ENCODE measurements at regions not wholly inside any gene's neighbourhood (a gene's known extent, or its start where the extent isn't known, plus 50 kb on each side); places are given as distances from the start of the nearest gene placed in this dataset.

- no peak for DNase-seq
Measured at GRCh38 chr18:56545464-56545863, 92.9 kb downstream of the TXNL1 start.

DNA sequence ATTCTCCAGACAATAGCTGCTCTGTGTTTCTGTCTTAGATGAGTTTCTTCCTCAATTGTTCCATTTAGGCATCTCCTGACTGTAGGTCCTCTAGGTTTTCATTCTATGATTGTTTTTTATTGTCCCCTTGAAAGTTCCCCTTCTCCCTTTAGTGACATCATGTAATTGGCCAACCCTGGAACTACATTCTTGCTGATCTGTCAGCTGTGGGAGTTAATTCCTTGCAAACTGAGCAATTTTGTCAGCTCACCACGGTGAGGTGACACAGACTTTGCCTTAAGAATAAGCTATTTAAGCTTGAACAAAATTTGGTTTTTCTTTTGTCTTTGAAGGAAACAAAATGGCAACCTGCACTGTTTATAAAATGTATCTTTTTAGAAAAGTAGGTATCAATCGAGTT, 95.9 kb downstream of the TXNL1 start:
- no peak for DNase-seq

GRCh38 chr18:56541793-56542192, 96.6 kb downstream of the TXNL1 start:
- no peak for DNase-seq

- DNase-seq = no peak
Measured at GRCh38 chr18:56541340-56541739, 97.1 kb downstream of the TXNL1 start.

- no peak for DNase-seq
Measured at GRCh38 chr18:56538746-56539145, 99.6 kb downstream of the TXNL1 start.

DNA sequence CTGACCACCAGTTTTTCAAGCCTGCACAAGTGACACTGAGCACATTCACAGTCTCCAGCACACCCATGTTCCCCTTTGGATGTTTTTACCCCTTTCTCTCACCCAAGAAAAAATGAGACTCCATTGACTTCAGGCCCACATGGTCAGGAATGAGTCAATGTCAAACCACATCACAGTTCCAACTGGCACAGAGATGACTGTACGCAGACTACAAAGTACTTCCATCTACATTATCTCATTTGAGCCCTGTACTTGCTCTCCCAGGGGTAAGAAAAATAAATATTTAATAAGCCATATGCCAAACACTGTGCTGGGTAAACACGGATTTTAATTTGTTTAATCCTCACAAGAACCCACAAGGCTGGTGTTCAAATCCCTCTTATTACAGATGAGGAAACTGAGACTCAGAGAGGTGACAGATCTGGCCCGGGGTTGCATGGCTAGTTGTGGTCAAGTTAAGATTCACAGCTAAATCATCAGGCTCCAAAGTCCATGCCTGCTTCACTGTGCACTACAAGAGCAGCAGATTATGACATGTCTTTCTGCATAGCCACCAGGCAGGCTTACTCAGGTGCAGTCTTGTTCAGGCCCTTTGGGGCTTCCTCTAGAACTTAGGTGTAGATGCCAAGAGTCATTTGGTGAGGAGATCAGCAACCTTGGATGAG, 106.1 kb downstream of the TXNL1 start:
- DNase-seq = no peak

DNA sequence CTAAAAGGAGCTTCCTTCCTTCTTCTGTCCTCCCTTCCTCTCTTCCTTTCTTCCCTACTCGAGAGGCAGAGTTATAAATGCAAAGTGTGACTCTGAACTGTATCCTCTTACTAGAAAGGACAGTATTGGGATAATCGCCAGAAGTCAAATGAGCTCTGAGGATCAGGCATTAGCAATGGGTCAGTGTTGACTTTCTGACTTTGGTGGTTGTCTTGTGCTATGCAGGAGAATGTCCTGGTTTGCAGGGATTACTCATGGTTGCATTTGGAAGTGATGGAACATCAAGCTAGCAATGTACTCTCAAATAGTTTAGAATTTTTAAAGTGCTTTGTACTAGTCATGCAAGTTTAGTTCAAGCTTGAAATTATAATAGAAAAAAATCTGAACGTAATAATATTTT, 115.6 kb downstream of the TXNL1 start:
- DNase-seq = no peak

DNA sequence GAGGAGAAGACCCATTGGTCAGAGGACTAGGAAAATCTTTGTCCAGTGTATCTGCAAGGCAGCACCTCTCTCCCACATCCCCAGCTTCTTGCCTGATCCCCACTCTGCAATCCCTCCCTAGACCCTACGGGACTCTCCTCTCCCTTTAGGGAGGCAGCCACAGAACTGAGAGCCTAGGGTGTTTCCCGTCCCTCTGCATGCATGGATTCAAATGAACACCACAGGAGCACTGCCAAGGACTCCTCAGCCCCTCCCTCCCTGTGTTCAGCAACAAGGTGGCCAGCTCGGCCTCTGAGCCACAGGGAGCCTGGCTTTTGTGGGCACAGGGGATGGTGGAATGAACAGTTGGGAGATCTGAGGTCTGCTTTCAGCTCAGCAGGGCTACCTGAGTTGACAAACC, 117.1 kb downstream of the TXNL1 start:
- no peak for DNase-seq

- no peak for DNase-seq
Measured at GRCh38 chr18:56517761-56518160, 120.6 kb downstream of the TXNL1 start.

GRCh38 chr18:56517196-56517595, 121.2 kb downstream of the TXNL1 start:
- no peak for DNase-seq

DNA sequence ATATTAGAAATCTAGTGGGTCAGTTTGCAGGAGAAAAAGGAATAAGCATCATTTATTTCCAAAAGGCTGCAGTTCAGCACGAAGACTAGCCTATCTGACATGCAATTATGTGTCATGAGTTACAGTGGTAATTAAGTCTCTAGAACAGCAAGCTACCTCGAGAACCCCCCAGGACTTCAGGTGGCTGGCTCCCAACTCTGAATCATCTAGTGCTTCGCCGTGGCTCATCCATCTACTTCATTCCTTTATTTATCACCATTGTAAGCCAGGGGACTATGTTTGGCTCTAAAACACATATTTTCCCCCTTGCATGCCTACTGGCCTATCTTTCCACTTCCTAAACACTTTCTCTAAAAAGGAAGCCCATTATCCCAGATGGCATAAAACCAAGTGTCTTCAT, 121.6 kb downstream of the TXNL1 start:
- DNase-seq = peak in 1 of 3 experiments; percentile 59

DNA sequence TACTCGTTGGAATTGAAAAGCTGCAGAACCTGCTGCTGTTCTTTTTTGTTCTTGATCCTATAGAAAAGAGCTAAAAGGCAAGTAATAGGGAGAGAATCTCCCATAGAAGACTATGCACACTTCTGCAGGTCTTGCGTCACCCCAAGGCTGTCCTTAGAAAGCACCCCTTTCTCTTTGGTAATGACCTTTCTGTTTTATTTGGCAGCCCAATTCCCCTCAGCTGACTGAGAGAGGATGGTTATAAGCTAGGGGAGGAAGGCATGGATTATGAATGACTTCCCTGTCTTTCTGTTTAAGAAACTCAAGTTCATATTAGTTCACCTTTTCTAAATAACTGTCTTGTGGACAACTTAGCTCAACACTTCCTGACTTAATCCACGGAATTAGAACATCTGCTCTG, 122.9 kb downstream of the TXNL1 start:
- no peak for DNase-seq

DNA sequence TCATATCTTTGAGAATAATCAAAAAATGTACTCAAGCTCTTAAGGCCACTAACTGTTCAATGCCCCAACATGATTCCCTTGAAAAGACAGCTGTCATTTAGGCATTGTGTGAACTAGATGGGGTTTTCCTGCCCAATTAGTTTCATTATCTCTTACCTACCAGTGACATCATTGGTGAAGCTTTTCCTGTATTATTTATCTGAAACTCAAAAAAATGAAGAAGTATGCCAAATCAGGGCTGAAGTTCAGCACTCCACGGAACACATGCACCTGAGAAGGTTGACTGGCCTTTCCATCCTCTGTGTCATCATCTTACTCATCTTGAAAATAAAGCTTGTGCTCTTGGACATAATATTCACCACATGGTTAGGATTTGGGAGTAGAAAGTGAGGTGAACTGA, 126.4 kb downstream of the TXNL1 start:
- no peak for DNase-seq

GRCh38 chr18:56510108-56510507, 128.3 kb downstream of the TXNL1 start:
- DNase-seq = no peak

DNA sequence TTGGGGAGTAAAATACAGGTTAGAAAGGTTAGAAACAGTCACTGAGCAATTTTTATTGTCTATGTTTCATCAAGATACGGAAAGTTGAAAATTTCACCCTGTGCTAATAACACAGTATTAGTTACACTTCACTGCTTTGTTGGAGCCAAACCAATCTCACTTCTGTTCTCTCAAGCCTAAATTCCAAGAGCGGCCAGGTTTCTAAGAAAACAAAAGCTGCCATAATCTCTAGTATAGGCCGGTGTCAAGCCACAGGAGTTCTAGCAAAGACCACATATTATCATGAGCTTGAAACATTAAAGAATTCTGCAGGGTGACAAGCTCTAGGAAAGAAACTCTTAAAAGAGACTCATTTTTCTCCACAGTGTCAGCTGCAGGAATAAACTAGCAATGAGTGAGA, 128.7 kb downstream of the TXNL1 start:
- DNase-seq = peak in 1 of 3 experiments; percentile 53

- DNase-seq = no peak
Measured at GRCh38 chr18:56508370-56509036, 129.9 kb downstream of the TXNL1 start.

DNA sequence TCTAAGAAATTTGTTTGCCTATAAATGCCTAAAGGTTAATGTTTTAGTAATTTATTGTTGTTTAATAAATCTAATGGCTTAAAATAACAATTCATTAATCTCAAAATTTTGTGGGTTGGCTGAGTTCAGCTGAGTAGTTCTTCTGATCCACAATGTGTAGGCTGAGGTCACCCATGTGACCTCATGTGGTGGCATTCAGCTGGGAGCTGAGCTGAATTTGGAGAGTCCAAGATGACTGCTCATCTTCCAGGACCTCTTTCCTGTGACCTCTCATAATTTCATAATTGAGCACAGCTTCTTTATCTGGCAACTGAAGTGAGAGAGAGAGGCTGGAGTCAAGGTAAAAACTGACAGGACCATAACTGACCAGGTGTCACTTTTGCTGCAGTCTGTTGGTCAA, 132.4 kb downstream of the TXNL1 start:
- no peak for DNase-seq

DNA sequence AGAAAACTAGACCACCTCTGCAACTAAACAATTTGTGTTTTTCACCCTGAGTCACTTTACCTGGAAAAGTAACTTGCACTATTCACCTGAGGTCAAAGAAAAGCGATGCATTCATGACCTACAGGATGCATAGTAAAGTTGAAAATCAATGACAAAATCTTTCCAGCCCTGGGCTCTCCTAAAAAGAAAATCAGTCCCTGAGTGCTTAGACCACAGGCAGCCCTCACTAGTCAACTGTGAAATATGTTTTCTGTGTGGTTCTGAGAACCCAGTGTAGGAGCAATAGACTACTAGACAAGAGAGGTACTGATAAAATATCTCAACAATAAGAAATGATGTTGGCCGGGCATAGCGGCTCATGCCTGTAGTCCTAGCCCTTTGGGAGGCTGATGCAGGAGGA, 133.1 kb downstream of the TXNL1 start:
- DNase-seq = no peak

- no peak for DNase-seq
Measured at GRCh38 chr18:56501896-56502295, 136.5 kb downstream of the TXNL1 start.

DNA sequence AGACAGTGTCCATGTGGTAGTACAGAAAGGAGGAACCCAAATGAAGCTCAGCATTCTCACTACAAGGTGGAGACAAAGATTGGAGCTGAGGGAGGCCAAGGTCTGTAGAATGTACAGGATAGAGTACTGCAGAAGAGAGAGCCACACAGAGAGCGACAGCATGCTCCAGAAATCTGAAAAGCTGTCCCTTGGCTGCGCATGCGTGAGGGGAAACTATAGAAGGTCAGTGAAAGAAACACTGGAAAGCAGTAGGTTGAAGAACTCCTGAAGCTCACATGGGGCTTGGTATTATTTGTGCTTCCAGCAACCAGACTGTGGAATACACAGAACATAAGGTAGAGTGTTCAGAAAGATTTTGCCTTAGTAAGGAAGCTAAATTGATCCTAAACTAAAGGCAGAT, 142.5 kb downstream of the TXNL1 start:
- DNase-seq = no peak

GRCh38 chr18:56493531-56493930, 144.9 kb downstream of the TXNL1 start:
- DNase-seq = no peak

DNA sequence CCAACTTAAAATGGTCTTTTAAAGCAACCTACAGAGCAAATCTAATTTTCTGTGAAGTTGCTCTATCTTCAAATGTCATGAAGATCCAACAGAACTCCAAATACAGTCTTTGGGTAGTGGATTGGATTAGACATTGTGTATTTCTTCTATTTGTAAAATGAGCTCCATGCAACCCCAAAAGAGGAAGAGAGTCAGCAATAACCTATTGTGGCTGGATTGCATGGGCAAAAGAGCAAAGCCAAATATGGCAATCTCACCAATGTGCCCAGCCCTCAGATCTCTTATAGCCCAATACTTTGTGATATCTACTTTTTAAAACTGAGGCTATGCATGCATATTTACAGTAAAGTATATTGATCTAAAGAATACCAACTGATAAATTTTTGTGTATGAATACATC, 146.3 kb downstream of the TXNL1 start:
- no peak for DNase-seq

GRCh38 chr18:56490942-56491341, 147.4 kb downstream of the TXNL1 start:
- DNase-seq = no peak

- DNase-seq = no peak
Measured at GRCh38 chr18:56489893-56490292, 148.5 kb downstream of the TXNL1 start.

GRCh38 chr18:56488739-56489138, 149.7 kb downstream of the TXNL1 start:
- no peak for DNase-seq

Measured in NCI-H1417 (cell line).